CD4-positive, alpha-beta T cell treated with Interleukin-1 beta for 1 hour (primary cell): ENCODE measurements at regions not wholly inside any gene's neighbourhood (a gene's known extent, or its start where the extent isn't known, plus 50 kb on each side); places are given as distances from the start of the nearest gene placed in this dataset.
"Not testable (repeated sequence)": the region's sequence is repeated elsewhere in the genome, so short reads cannot be mapped to it uniquely, and the experiment has no call there.

ENCODE experiments used
- DNase-seq, 2 donors: peaks; one replicate each; pipeline ENCODE4 v3.0.0-alpha.2; 2020 to 2022

GRCh38 chr18:60123031-60123430 is 223.2 kb downstream of the PMAIP1 start:
- DNase-seq: no peak

GRCh38 chr18:60122339-60122738 is 222.5 kb downstream of the PMAIP1 start:
- no peak for DNase-seq

- no peak for DNase-seq
These were observed 220.5 kb downstream of the PMAIP1 start for GRCh38 chr18:60120231-60120750.

GRCh38 chr18:60117321-60117720 is 217.5 kb downstream of the PMAIP1 start:
- DNase-seq: no peak

- DNase-seq: no peak
These were observed 213.6 kb downstream of the PMAIP1 start for GRCh38 chr18:60113396-60113795.

GRCh38 chr18:60112369-60112768 is 212.6 kb downstream of the PMAIP1 start:
- DNase-seq: no peak

GRCh38 chr18:60111525-60111924 is 211.7 kb downstream of the PMAIP1 start:
- no peak for DNase-seq

- DNase-seq: no peak
These were observed 211.0 kb downstream of the PMAIP1 start for GRCh38 chr18:60110836-60111235.

- DNase-seq: no peak
These were observed 201.0 kb downstream of the PMAIP1 start for GRCh38 chr18:60100778-60101177.

GRCh38 chr18:60099709-60100108 is 199.9 kb downstream of the PMAIP1 start:
- DNase-seq: no peak

- no peak for DNase-seq
These were observed 196.6 kb downstream of the PMAIP1 start for GRCh38 chr18:60096428-60096827.

GRCh38 chr18:60092073-60092472 is 192.3 kb downstream of the PMAIP1 start:
- no peak for DNase-seq

GRCh38 chr18:60090170-60090569 is 190.4 kb downstream of the PMAIP1 start:
- DNase-seq: no peak

GRCh38 chr18:60082790-60083189 is 183.0 kb downstream of the PMAIP1 start:
- DNase-seq: no peak

- no peak for DNase-seq
These were observed 182.5 kb downstream of the PMAIP1 start for GRCh38 chr18:60082282-60082681.

- no peak for DNase-seq
These were observed 175.7 kb downstream of the PMAIP1 start for GRCh38 chr18:60075477-60075876.

GRCh38 chr18:60070631-60071030 is 170.8 kb downstream of the PMAIP1 start:
- DNase-seq: no peak

- no peak for DNase-seq
These were observed 169.3 kb downstream of the PMAIP1 start for GRCh38 chr18:60069145-60069544.

- no peak for DNase-seq
These were observed 167.8 kb downstream of the PMAIP1 start for GRCh38 chr18:60067426-60068210.

- no peak for DNase-seq
These were observed 166.6 kb downstream of the PMAIP1 start for GRCh38 chr18:60066219-60066975.

- DNase-seq: no peak
These were observed 164.5 kb downstream of the PMAIP1 start for GRCh38 chr18:60064271-60064670.

GRCh38 chr18:60062831-60063230 is 163.0 kb downstream of the PMAIP1 start:
- not testable (repeated sequence) for DNase-seq

- DNase-seq: no peak
These were observed 162.6 kb downstream of the PMAIP1 start for GRCh38 chr18:60062396-60062795.

- DNase-seq: no peak
These were observed 160.8 kb downstream of the PMAIP1 start for GRCh38 chr18:60060578-60060977.
